NCI-H1092 treated with DMSO at 0.1 percent for 48 hours (cell line): ENCODE measurements at regions not wholly inside any gene's neighbourhood (a gene's known extent, or its start where the extent isn't known, plus 50 kb on each side); places are given as distances from the start of the nearest gene placed in this dataset.
A peak's percentile ranks its signal among the peaks of the same experiment; 100 is the strongest.

Experiments
- DNase-seq: peaks from one replicate; lab custom pipeline; 2025; lab: John Stamatoyannopoulos, UW

DNA sequence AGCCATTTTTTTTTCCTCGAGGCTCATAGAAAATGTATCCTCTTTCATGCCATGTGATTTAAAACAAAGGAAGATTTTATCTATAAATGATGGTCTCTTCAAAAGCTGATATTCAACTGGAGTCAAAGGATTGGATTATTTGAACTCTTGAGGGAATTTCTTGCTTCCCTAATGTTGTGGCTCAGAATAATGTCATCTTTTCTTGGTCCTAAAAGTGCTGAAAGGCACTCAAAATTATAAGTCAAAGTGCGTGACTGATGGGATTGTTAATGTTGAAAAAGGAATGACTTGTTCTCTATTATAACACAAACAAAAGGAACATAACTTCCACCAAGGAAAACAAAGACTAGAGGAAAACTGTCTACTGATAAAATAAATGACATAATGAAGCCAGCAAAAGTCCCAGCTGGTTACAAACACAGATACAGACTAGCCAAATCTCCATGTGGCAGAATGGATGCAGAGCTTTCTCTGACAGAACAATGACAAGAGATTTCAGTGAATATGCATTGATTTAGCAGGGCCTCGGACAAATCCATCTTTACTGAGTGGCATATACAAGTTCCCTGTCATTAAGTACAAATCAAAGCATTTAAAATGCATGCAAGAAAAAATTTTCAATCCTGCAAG, 552.6 kb downstream of the GBA3 start:
- DNase-seq = no peak

DNA sequence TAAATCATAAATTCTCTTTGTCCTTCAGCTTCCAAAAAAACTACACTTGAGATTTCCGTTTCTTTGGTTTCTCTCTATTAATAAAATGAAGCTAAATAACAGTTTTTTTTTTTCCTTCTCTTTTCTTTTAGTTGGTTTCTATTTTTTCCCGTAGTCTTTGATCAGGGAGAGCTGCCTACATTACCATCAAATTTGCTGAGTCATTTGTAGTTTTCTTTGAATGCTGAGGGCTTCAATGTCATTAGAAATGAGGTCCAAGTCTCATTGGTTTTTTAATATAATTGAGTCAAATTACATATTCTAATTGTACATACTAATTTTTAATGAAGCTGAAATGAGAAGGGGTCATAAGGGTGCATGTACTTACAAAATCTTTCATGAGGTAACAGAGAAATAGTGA, 550.2 kb downstream of the GBA3 start:
- no peak for DNase-seq

DNA sequence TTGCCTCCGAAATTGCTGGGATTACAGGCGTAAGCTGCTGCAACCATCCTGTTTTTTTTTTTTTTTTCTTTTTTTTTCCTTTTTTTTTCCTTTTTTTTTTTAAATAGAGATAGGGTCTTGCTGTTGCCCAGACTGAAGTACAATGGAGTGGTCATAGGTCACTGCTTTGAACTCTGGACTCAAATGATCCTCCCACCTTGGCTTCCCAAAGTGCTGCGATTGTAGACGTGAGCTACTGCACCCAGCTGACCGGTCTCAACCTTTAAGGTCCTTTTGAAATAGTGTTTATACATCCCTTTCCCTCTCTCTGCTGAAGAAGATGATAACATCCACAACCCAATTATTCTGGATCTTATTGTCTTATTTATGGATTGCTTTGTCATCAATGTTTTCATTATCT, 548.7 kb downstream of the GBA3 start:
- DNase-seq = no peak

DNA sequence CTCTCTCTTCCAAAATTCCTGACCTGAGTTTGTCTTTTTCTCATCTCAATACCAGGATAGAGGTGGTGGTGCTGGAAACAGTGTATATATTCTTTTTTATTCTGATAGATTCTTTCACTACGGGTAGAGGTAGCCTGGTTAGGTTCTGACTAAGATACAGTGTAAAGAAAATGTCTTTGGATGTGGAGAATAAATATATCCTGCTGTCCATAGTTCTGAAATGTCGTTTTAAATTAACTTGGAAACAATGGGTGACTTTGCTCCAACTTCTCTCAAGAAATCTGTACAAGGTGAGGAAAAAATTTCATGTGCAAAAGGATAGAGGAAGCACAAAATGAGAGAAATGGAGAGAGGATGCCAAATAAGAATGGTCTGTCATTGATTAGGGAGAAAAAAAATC, 546.1 kb downstream of the GBA3 start:
- no peak for DNase-seq

DNA sequence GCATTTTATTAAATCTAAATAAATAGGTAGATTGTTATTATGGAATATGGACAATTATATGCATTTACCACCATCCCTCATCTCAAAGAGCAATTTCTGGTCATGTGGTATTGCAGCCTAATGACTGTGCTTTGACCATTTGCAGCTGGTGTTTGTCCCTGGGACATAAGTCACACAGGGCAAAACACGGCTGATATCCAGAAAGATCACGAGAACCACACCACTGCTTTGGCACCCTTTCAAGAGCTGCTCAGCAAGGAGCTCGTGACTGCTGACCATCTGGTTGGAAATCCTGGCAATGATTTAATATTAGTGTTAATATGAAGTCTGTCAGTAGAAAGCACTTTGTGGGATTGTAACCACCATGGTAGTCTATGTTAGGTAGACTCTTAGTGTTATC, 545.0 kb downstream of the GBA3 start:
- DNase-seq = peak; percentile 8

DNA sequence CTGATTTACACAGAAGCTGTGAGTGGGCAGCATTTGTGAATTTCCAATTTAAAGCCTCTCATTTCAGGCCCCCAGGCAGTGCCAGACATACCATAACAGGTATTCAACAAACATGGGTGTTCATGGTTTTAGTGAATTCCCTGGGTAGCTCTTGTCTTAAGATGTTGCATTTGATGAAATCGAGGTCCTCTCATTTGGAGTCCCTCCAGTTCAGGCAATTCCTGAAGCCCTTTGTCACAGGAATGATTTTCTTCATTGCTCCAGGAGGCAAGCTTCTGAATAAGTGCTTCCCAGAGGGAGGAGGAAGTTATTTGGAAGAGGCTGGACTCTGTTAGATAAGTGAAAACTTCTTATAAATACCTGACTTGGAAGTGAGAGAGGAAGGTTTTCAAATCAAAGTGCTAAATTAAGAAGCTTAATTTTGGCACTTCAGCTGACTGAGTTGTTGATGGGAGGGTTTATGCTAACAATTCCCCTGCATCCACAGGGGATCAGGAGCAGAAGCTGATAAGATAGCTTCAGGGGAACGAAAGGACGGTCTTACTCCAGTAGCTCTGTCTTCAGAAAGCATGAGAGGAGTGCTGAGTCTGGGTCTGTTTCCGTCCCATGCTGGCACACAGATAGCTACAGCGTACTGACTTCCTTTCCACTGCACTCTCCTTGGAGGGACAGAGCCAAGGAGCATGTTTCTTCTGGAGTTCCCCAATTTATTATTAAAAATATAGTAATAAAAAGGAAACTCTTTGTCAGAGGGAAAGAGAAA, 543.1 kb downstream of the GBA3 start:
- DNase-seq = no peak

DNA sequence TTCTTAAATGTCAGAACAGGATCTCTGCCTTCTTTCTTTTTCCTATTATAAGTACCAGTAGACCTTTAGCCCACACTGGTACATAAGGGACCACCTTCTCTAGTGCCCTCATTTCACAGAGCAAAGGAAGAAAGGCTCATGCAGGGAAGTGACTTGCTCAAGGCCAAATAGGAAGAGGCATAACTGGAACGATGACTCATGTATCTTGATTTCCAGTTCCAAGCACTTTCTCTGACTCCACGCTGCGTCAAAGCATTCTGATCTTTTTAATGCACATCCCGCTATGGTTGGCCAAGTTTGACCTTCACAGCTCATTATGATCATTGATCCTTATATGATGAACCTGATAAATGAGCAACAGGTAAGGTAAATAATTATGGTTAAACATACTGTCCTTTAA, 542.0 kb downstream of the GBA3 start:
- no peak for DNase-seq

DNA sequence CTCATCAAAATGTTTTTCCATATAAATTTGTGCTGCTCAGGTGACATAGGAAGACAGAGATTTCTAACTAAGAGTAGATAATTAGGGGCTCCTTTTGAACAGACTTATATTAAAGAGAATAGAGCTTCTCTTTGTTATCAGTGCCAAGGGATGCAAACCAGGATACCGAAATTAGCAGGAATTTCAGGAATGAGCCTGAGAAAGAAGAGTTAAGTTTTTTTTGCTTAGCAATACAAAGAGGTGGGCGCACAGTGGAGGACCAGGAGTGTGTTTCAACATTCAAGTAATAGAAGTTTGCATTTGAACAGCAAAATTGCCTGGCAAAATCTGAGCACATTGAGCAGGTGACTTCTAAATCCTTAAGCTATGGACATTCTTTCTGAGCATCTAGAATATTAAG, 541.3 kb downstream of the GBA3 start:
- DNase-seq = no peak

DNA sequence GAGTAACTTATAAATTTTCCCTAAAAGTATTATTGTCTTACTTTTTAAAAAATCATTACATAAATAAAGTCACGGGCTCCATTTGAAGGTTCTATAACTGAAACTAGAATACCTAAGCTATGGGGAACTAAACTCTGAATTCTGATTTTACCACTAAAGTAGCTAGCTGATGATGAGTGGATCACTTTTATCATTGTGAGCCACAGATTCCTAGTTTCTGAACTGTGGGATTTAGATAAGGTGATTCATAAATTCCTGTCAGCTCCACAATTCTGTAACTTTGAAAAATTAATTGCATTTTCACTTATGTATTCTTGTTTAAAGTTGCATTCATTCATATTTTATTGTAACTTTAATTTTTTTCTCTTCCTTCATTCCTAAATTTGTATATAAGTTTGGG, 540.9 kb downstream of the GBA3 start:
- no peak for DNase-seq

DNA sequence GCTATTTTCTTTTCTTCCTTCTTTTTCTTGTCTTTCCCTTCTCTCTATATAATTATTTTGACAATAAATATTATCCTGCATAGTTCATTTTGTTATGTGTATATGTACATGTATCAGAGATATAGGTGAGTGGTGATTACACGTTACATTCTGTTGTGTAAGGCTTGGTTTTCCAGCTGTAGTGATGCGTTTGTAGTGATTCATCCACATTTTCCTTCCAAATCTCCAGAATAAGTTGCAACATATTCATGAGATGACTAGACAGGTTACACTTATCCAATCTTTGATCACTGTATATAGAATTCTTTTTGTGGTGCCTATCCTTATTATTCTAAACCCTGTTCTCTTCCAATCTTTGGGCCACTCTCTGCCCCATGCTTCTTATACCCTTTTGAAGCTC, 540.2 kb downstream of the GBA3 start:
- DNase-seq = no peak

DNA sequence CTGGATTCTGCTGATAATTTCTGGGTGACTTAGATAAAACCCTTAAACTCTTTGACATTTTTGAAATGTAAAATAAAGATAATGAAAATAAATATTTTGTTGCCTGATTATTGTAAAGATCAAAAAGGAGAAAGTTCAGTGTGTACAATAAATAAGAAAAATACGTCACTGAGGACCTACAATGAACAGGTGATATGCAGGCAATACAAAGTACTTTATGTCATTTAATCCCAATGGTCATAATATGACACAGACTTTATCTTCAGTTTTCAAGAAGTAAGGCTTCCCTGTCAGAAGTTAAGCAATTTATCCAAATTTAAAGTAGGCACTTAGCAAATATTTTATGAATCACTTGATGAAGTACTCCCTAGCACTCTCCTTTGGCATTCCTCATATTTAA, 532.8 kb downstream of the GBA3 start:
- no peak for DNase-seq

DNA sequence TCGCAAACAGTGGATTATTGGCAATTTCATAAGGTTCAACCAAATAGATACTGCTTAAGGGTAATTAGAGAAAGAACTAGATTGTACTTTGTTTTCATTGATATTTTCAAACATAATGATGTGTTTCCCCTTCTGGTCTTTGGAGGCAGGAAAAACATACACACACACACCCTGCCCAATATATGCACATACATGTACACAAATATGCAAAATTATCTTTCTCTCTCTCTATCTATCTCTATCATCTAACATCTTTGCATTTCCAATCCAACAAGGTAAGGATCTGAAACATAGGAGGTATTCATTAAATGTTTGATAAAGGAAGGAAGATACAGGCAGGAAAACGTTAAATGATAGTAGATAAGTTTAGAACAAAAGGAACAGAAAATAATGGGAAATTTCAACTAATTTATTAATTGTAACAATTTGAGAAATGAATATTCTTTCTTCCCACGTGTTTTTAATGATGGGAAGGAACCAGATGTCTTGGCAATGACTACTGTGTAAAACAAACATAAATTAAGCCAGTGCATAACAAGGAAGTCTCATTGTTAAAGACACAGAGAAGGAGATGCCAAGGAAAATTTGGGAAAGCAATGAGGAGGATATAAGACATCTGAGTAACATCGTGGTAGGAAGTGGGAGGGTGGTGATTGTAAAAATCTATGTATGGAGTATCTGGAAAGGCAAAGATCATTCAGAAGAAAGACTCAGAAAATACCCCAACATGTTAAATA, 532.1 kb downstream of the GBA3 start:
- no peak for DNase-seq

DNA sequence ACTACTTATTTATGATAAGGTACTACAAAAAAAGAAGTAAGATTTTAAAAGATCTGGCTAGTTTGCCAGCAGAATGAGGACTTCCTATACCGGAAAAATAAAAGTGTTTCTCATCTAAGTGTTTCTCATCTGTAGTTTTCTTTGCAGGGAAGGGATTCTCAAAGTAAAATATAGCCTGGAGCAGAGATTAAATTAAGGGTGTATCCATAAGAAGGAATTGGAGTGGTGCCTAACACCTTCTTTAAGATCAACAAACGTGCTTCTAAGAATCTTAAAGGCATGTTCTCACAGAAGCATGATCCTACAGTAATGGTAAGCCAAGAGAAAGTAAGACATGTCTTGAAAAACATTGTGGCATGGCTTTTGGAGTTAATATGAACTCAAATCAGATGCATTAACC, 528.2 kb downstream of the GBA3 start:
- no peak for DNase-seq

DNA sequence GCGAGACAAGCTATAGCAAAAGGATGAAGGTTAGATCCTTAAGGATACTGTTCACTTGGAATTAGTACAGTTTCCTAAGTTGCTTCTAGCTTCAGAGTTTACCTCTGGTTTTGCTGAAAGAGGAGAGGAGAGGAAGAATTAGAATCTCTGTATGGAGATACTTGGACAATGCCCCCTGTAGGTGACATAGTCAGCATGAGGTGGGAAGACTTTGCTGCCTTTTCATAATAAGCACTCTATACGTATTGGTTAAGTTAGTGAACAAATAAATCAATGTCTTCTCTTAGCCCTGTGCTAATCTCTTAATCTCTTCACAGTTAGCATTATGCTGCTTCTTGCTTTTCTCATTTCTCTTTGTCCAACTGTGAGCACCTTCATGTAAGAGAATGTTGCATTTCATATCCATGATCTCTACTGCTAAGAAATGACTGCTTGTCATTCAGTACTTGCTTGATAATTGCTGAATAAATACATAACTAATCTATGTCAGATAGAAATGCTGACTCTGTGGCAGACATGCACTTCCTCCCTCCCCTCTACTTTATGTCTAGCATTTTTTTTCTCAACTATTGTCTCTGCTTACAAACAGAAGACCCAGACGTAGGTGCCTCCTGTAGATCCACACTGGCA, 527.2 kb downstream of the GBA3 start:
- no peak for DNase-seq

DNA sequence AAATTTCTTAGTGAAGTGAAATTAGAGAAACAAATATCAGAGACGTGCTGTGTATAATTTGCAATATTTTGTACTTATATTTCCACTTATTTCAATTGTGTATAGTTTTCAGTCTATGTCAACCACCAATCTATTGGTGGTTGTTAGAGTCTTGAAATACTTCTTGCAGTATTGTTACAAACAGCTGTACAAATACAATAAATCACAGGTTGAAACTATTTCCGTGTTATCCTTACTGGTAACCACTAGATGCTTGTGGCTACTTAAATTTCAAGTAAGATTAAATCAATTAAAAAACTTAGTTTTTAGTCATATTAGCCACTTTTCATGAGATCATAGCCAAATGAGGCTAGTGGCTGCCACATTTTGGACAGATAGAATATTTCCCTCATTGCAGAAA, 520.5 kb downstream of the GBA3 start:
- no peak for DNase-seq

DNA sequence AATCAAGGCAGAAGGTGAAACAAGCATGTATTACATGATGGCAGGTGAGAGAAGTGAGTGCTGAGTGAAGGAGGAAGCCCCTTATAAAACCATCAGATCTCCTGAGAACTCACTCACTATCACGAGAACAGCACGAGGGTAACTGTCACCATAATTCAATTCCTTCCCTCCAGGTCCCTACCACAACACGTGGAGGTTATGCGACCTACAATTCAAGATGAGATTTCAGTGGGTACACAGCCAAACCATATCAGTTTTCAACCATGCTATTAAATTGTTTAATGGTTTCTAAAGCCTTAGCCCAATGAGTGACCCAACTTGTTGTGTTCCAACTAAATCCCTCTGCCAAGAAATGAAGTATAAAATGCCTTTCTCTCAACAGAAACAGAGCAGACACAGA, 519.8 kb downstream of the GBA3 start:
- no peak for DNase-seq

DNA sequence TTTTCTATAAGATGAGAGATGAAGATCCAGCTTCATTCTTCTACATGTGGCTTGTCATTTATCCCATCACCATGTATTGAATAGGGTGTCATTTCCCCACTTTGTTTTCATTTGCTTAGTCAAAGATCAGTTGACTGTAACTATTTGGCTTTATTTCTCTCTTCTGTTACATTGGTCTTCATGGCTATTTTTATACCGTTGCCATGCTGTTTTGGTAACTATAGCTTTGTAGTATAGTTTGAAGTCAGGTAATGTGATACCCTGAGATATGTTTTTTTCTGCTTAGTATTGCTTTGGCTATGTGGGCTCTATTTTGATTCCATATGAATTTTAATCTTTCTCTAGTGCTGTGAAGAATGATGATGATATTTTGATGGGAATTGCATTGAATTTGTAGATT, 514.3 kb downstream of the GBA3 start:
- DNase-seq = no peak

DNA sequence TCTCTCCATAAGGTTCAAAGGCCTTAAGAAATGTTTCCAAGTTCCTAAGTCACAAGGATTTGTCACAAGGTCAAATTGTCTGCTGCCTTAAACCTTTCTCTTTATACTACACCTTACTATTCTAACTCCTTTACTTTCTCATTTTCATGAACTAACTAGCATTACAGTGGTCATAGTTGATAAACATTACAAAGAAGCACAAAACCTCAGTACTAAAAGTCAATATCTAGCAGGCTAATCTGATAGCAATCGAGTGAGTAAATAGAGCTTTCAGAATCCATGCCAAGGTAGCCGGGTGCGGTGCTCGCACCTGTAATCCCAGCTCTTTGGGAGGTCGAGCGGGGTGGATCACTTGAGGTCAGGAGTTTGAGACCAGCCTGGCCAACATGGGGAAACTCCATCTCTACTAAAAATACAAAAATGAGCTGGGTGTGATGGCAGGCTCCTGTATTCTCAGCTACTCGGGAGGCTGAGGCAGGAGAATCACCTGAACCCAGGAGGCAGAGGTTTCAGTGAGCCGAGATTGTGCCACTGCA, 510.0 kb downstream of the GBA3 start:
- no peak for DNase-seq

DNA sequence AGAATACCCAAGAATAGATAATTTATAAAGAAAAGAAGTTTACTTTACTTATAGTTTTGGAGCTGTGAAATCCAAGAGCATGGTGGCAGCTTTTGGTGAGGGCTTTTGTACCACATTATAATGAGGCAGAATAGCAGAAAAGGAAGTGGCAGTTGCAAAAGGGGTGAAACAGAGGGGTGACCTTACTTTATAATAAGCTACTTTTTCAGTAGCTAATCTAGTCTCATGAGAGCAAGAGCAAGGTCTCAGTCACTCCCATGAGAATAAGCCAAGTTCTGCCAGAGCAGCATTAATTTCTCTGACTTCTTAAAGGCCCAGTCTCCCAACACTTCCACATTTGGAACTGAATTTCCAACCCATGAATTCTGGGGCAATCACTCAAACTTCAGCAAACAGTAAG, 502.0 kb downstream of the GBA3 start:
- no peak for DNase-seq

DNA sequence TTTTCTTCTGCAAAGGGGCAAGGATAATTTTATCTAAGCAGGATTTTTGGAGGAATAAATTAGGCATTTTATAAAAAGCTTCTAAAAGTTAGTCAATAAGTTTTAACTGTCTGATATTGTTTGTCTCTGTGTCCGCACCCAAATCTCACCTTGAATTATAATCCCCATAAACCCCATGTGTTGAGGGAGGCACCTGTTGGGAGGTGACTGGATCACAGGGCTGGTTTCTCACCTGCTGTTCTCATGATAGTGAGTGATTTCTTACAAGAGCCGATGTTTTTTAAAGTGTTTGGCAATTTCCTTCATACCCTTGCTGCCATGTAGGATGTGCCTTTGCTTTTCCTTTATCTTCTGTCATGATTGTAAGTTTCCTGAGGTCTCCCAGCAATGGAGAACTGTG, 481.4 kb downstream of the GBA3 start:
- DNase-seq = no peak

DNA sequence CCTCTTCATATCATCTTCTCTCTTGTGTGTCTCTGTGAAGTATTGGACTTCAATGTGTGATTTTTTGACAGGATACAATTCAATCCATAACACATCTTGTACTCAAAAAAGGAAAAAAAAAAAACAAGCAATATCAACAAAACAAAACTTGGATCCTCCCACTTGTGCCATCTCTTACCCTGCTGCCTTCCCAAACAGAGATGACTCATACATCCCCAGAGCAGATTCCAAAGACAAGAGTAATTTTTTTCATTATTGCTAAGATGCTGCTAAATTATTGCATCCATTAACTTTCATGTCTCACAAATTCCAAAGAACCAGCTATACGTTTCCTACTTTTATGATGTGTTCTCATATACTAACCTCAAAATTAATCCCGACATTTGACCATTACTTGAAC, 479.2 kb downstream of the GBA3 start:
- no peak for DNase-seq

DNA sequence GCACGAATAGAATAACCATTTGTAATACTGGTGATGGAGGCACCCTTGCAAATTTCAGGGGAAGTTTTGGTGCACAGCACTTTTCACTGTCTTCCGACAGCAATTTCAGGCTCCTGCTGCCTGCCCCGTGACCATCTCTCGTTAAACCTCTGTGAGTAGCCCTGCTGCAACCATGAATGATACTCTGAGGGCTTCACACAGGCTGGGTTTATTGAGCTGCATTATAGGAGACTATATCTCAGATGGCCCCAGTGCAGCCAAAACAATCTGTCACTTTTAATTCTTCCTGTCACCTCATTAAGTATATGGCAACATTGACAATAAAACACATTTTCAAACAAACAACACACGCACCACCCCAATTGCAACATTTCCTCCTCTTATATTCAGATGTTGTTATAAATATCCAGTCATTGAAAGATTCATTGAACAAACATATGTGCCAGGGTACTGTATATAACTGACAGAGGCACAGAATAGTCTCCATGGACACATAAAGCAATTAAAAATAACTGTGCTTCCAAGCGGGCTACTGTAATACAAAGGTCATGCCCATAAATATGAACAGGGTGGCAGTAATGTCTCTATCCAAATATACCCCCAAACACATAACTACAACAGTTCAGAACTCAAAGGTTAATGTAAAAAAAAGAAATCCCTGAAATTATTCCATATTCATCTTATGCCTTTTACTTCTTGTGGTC, 477.0 kb downstream of the GBA3 start:
- no peak for DNase-seq
